ENCODE measurements at regions not wholly inside any gene's neighbourhood (a gene's known extent, or its start where the extent isn't known, plus 50 kb on each side); places are given as distances from the start of the nearest gene placed in this dataset.

DNA sequence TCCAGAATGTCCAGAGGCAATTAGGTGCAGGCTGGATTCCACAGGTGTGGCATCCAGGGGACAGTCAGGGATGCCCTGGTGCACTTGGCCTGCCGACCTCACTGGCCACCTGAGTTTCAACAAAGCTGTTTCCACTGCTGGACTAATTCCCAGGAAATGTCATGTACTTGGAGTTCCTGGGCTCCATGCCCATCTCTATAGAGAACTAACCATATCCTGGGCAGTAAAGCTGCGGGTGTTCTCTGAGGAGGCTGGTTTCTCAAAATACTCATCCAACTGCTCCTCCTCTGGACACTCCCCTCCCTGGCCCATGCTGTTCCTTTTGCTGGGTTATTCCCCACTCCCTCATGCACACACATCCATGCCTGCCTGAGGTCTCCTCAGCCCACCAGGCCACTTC, 161.9 kb upstream of the SKOR2 start:
- no TSS peak for BruUV-seq (replicated peaks)
- no peaks in the 10 kb centered on the region for H3K79me2 ChIP-seq (ENCODE audit: insufficient read depth, low read length)
- ChIA-PET CTCF (ENCODE audit: low intra/inter-chr PET ratio, low total read pairs) (no interaction called here), POLR2A (no interaction called here)
- H3K27ac ChIP-seq (ENCODE audit: extremely low read length, insufficient read depth, low read length) = no peak overlapping the region
- H3K4me1 ChIP-seq (ENCODE audit: insufficient read depth, low read length) = no peaks in the 10 kb centered on the region
- H3K4me2 ChIP-seq (ENCODE audit: low read depth, low read length) = no peak overlapping the region
- intact Hi-C loops (cut with micrococcal nuclease; ENCODE audit: unreplicated experiment) (no loop called here), in situ Hi-C loops (cut with HindIII; ENCODE audit: extremely low pct_ligation_motif_present, low pct_unique_long_range_greater_than_20kb) (no loop called here)
- DNase-seq (ENCODE audit: low spot score) = no peak
- WGBS (ENCODE audit: low lambda C conversion rate) = no CpG with 5 or more reads among the region's 2 CpGs
- H3K9me3 ChIP-seq (ENCODE audit: low read length) = no peaks in the 10 kb centered on the region
- no peak for TF ChIP-seq ZNF354B (CRISPR knock-in tag; IDR thresholded peaks at IDR 0.05)
- no peak for TF ChIP-seq HDAC2 (CRISPR knock-in tag; IDR thresholded peaks at IDR 0.05)
- no peak overlapping the region for H3K4me3 ChIP-seq (replicated peaks in 1 of 3; ENCODE audit: insufficient read depth in 1 of 3, low read depth in 2 of 3, low read length in 3 of 3)
- FAIRE-seq = no peak
- H3K36me3 ChIP-seq (replicated peaks in 1 of 2; ENCODE audit: control insufficient read depth in 1 of 2, insufficient read depth in 2 of 2, low read length in 2 of 2) = no peaks in the 10 kb centered on the region
- no peak overlapping the region for H3K9ac ChIP-seq (ENCODE audit: insufficient read depth, low read depth, low read length)
- H3K27me3 ChIP-seq (ENCODE audit: control insufficient read depth in 1 of 2, insufficient read depth in 2 of 2, low read length in 2 of 2) = peaks cover 0 to 12% of the 10 kb centered on the region in 2 experiments; a peak in 3 of 5 replicates
- no peaks in the 10 kb centered on the region for H4K20me1 ChIP-seq (ENCODE audit: insufficient read depth, low read length)
- ATAC-seq = no peak
- no peak overlapping the region for H2AFZ ChIP-seq (ENCODE audit: low read length)

DNA sequence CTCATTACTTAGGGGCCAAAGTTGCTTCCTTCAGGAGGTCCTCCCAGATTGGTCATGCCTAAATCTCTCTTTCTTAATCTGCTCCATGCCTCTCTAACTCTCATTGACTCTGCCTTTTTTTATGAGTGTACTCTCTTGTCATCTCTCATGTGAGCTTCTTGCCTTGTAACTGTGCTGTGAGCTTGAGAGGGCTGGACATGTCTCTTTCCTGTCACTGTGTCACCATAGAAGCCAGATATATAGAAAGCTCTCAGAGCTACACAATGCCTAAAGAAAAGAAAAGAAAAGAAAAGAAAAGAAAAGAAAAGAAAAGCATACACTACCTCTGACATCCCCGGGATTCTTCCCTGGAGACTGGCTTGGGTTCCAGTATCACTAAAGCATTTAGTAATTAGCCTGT, 161.5 kb upstream of the SKOR2 start:
- no peak for ATAC-seq
- CTCF ChIA-PET (ENCODE audit: low intra/inter-chr PET ratio, low total read pairs) = no interaction called here
- intact Hi-C loops (cut with micrococcal nuclease; ENCODE audit: unreplicated experiment) = no loop called here
- TF ChIP-seq, protein P1, sequence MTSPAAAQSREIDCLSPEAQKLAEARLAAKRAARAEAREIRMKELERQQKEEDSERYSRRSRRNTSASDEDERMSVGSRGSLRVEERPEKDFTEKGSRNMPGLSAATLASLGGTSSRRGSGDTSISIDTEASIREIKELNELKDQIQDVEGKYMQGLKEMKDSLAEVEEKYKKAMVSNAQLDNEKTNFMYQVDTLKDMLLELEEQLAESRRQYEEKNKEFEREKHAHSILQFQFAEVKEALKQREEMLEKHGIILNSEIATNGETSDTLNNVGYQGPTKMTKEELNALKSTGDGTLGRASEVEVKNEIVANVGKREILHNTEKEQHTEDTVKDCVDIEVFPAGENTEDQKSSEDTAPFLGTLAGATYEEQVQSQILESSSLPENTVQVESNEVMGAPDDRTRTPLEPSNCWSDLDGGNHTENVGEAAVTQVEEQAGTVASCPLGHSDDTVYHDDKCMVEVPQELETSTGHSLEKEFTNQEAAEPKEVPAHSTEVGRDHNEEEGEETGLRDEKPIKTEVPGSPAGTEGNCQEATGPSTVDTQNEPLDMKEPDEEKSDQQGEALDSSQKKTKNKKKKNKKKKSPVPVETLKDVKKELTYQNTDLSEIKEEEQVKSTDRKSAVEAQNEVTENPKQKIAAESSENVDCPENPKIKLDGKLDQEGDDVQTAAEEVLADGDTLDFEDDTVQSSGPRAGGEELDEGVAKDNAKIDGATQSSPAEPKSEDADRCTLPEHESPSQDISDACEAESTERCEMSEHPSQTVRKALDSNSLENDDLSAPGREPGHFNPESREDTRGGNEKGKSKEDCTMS (CRISPR knock-in tag; conservative IDR thresholded peaks at IDR 0.05) = no peak
- TF ChIP-seq JDP2 (CRISPR knock-in tag; IDR thresholded peaks at IDR 0.05; ENCODE audit: borderline replicate concordance) (no peak), KAT8 (CRISPR knock-in tag; IDR thresholded peaks at IDR 0.05) (no peak), EED (CRISPR knock-in tag; IDR thresholded peaks at IDR 0.05) (no peak)
- TF ChIP-seq, protein P2, sequence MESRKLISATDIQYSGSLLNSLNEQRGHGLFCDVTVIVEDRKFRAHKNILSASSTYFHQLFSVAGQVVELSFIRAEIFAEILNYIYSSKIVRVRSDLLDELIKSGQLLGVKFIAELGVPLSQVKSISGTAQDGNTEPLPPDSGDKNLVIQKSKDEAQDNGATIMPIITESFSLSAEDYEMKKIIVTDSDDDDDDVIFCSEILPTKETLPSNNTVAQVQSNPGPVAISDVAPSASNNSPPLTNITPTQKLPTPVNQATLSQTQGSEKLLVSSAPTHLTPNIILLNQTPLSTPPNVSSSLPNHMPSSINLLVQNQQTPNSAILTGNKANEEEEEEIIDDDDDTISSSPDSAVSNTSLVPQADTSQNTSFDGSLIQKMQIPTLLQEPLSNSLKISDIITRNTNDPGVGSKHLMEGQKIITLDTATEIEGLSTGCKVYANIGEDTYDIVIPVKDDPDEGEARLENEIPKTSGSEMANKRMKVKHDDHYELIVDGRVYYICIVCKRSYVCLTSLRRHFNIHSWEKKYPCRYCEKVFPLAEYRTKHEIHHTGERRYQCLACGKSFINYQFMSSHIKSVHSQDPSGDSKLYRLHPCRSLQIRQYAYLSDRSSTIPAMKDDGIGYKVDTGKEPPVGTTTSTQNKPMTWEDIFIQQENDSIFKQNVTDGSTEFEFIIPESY (CRISPR knock-in tag; IDR thresholded peaks at IDR 0.05) = no peak
- TF ChIP-seq, protein P3, sequence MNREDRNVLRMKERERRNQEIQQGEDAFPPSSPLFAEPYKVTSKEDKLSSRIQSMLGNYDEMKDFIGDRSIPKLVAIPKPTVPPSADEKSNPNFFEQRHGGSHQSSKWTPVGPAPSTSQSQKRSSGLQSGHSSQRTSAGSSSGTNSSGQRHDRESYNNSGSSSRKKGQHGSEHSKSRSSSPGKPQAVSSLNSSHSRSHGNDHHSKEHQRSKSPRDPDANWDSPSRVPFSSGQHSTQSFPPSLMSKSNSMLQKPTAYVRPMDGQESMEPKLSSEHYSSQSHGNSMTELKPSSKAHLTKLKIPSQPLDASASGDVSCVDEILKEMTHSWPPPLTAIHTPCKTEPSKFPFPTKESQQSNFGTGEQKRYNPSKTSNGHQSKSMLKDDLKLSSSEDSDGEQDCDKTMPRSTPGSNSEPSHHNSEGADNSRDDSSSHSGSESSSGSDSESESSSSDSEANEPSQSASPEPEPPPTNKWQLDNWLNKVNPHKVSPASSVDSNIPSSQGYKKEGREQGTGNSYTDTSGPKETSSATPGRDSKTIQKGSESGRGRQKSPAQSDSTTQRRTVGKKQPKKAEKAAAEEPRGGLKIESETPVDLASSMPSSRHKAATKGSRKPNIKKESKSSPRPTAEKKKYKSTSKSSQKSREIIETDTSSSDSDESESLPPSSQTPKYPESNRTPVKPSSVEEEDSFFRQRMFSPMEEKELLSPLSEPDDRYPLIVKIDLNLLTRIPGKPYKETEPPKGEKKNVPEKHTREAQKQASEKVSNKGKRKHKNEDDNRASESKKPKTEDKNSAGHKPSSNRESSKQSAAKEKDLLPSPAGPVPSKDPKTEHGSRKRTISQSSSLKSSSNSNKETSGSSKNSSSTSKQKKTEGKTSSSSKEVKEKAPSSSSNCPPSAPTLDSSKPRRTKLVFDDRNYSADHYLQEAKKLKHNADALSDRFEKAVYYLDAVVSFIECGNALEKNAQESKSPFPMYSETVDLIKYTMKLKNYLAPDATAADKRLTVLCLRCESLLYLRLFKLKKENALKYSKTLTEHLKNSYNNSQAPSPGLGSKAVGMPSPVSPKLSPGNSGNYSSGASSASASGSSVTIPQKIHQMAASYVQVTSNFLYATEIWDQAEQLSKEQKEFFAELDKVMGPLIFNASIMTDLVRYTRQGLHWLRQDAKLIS (CRISPR knock-in tag; IDR thresholded peaks at IDR 0.05) = no peak
- TF ChIP-seq, protein P4, sequence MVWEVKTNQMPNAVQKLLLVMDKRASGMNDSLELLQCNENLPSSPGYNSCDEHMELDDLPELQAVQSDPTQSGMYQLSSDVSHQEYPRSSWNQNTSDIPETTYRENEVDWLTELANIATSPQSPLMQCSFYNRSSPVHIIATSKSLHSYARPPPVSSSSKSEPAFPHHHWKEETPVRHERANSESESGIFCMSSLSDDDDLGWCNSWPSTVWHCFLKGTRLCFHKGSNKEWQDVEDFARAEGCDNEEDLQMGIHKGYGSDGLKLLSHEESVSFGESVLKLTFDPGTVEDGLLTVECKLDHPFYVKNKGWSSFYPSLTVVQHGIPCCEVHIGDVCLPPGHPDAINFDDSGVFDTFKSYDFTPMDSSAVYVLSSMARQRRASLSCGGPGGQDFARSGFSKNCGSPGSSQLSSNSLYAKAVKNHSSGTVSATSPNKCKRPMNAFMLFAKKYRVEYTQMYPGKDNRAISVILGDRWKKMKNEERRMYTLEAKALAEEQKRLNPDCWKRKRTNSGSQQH (CRISPR knock-in tag; IDR thresholded peaks at IDR 0.05; ENCODE audit: low read depth) = no peak

More for the DNA sequence above, 161.5 kb upstream of the SKOR2 start:
- no peak overlapping the region for H3K27ac ChIP-seq (ENCODE audit: extremely low read length, insufficient read depth, low read length)
- no peaks in the 10 kb centered on the region for H3K9me3 ChIP-seq (ENCODE audit: low read length)
- FAIRE-seq (no peak), DNase-seq (ENCODE audit: low spot score) (no peak)
- in situ Hi-C loops (cut with HindIII; ENCODE audit: extremely low pct_ligation_motif_present, low pct_unique_long_range_greater_than_20kb) = no loop called here
- peaks cover 0 to 12% of the 10 kb centered on the region in 2 experiments; a peak in 3 of 5 replicates for H3K27me3 ChIP-seq (ENCODE audit: control insufficient read depth in 1 of 2, insufficient read depth in 2 of 2, low read length in 2 of 2)
- POLR2A ChIA-PET = no interaction called here
- H3K79me2 ChIP-seq (ENCODE audit: insufficient read depth, low read length) = no peaks in the 10 kb centered on the region
- 0% methylated on average over 1 of the region's 1 CpG for WGBS (ENCODE audit: low lambda C conversion rate)
- no peak overlapping the region for H3K4me2 ChIP-seq (ENCODE audit: low read depth, low read length)
- H3K4me1 ChIP-seq (ENCODE audit: insufficient read depth, low read length) = no peaks in the 10 kb centered on the region
- H4K20me1 ChIP-seq (ENCODE audit: insufficient read depth, low read length) = no peaks in the 10 kb centered on the region
- H2AFZ ChIP-seq (ENCODE audit: low read length) = no peak overlapping the region
- no peaks in the 10 kb centered on the region for H3K36me3 ChIP-seq (replicated peaks in 1 of 2; ENCODE audit: control insufficient read depth in 1 of 2, insufficient read depth in 2 of 2, low read length in 2 of 2)
- no peak overlapping the region for H3K9ac ChIP-seq (ENCODE audit: insufficient read depth, low read depth, low read length)
- BruUV-seq (replicated peaks) = no TSS peak
- no peak overlapping the region for H3K4me3 ChIP-seq (replicated peaks in 1 of 3; ENCODE audit: insufficient read depth in 1 of 3, low read depth in 2 of 3, low read length in 3 of 3)
